Keratinocyte (primary cell): ENCODE measurements at regions not wholly inside any gene's neighbourhood (a gene's known extent, or its start where the extent isn't known, plus 50 kb on each side); places are given as distances from the start of the nearest gene placed in this dataset.

ENCODE experiments used
- EZH2 ChIP-seq: IDR thresholded peaks from one replicate; pipeline ENCODE4 v1.6.1; 2012; ENCODE audit warnings: inconsistent platforms, mild to moderate bottlenecking, low read length, moderate library complexity
- TF ChIP-seq, protein P1 (sequence below), 3 experiments: IDR thresholded peaks in 1 of 3; conservative IDR thresholded peaks in 1 of 3; optimal IDR thresholded peaks in 1 of 3; 2 replicates in 2 of 3; 3 replicates in 1 of 3; pipeline versions ENCODE3 to v1.5.1; 2011; ENCODE audit warnings: low read length in 3 of 3, mild to moderate bottlenecking in 3 of 3, moderate library complexity in 2 of 3, control low read depth in 1 of 3, inconsistent platforms in 1 of 3; ENCODE audit not compliant: insufficient read depth in 2 of 3; ENCODE audit errors: extremely low read depth in 1 of 3

DNA sequence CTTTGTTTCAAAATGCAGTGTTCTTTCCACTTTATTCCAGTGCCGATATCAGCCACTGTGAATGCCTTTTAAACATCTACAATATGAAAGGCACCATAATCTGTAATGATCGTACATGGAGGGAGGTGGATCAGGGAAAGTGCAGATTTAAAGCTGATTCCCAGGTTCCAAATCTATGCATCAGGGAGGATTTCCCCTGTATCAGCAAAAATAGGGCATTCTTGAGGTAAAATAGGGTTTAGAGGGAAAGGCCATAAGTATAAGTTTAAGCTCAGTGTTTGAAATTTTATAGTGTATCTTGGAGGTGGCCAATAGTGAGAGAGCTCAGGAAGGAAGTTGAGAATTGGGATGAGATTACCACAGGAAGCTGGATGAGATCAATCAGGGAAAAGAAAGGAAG, 289.7 kb upstream of the ID4 start:
- no peak for TF ChIP-seq EZH2
- TF ChIP-seq, protein P1, sequence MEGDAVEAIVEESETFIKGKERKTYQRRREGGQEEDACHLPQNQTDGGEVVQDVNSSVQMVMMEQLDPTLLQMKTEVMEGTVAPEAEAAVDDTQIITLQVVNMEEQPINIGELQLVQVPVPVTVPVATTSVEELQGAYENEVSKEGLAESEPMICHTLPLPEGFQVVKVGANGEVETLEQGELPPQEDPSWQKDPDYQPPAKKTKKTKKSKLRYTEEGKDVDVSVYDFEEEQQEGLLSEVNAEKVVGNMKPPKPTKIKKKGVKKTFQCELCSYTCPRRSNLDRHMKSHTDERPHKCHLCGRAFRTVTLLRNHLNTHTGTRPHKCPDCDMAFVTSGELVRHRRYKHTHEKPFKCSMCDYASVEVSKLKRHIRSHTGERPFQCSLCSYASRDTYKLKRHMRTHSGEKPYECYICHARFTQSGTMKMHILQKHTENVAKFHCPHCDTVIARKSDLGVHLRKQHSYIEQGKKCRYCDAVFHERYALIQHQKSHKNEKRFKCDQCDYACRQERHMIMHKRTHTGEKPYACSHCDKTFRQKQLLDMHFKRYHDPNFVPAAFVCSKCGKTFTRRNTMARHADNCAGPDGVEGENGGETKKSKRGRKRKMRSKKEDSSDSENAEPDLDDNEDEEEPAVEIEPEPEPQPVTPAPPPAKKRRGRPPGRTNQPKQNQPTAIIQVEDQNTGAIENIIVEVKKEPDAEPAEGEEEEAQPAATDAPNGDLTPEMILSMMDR (optimal IDR thresholded peaks at IDR 0.05 in 1 of 3, IDR thresholded peaks at IDR 0.05 in 1 of 3, conservative IDR thresholded peaks at IDR 0.05 in 1 of 3; ENCODE audit: extremely low read depth in 1 of 3, insufficient read depth in 2 of 3, low read length in 3 of 3) = no peak
